ENCODE measurements at regions not wholly inside any gene's neighbourhood (a gene's known extent, or its start where the extent isn't known, plus 50 kb on each side); places are given as distances from the start of the nearest gene placed in this dataset.

- TF ChIP-seq CTCF (IDR thresholded peaks at IDR 0.05) (no peak), POLR2AphosphoS5 (IDR thresholded peaks at IDR 0.05) (no peak), POLR2A (IDR thresholded peaks at IDR 0.05) (no peak), EP300 (IDR thresholded peaks at IDR 0.05) (no peak)
- DNase-seq (ENCODE audit: low spot score in 2 of 2) = no peak
- 49% methylated on average over 2 of the region's 2 CpGs for WGBS
- Histone ChIP-seq H3K4me1 (no peaks in the 10 kb centered on the region), H3K36me3 (no peaks in the 10 kb centered on the region), H3K27me3 (no peaks in the 10 kb centered on the region), H3K9me3 (no peaks in the 10 kb centered on the region), H3K4me3 (no peak overlapping the region), H3K27ac (no peak overlapping the region)
Observed at GRCh38 chr11:41781441-41781840, 322.0 kb upstream of the LRRC4C start.

GRCh38 chr11:41784513-41785335, 325.3 kb upstream of the LRRC4C start:
- TF ChIP-seq POLR2A (IDR thresholded peaks at IDR 0.05) = no peak
- TF ChIP-seq CTCF (IDR thresholded peaks at IDR 0.05) = no peak
- no peak for TF ChIP-seq EP300 (IDR thresholded peaks at IDR 0.05)
- TF ChIP-seq POLR2AphosphoS5 (IDR thresholded peaks at IDR 0.05) = no peak
- H3K9me3 ChIP-seq = no peaks in the 10 kb centered on the region
- H3K27me3 ChIP-seq = no peaks in the 10 kb centered on the region
- DNase-seq (ENCODE audit: low spot score in 2 of 2) = no peak
- H3K4me3 ChIP-seq = no peak overlapping the region
- H3K4me1 ChIP-seq = no peaks in the 10 kb centered on the region
- no peak overlapping the region for H3K27ac ChIP-seq
- H3K36me3 ChIP-seq = no peaks in the 10 kb centered on the region
- 86% methylated on average over 3 of the region's 3 CpGs for WGBS

GRCh38 chr11:41786087-41786486, 326.6 kb upstream of the LRRC4C start:
- no peak for DNase-seq (ENCODE audit: low spot score in 2 of 2)
- no peaks in the 10 kb centered on the region for H3K36me3 ChIP-seq
- no peak overlapping the region for H3K27ac ChIP-seq
- H3K4me3 ChIP-seq = no peak overlapping the region
- no peaks in the 10 kb centered on the region for H3K4me1 ChIP-seq
- TF ChIP-seq EP300 (IDR thresholded peaks at IDR 0.05) (no peak), CTCF (IDR thresholded peaks at IDR 0.05) (no peak), POLR2AphosphoS5 (IDR thresholded peaks at IDR 0.05) (no peak), POLR2A (IDR thresholded peaks at IDR 0.05) (no peak)
- H3K9me3 ChIP-seq = peaks cover 3% of the 10 kb centered on the region
- no peaks in the 10 kb centered on the region for H3K27me3 ChIP-seq
- WGBS = 36% methylated on average over 1 of the region's 1 CpG

- DNase-seq (ENCODE audit: low spot score in 2 of 2) = no peak
- Histone ChIP-seq H3K27ac (no peak overlapping the region), H3K27me3 (no peaks in the 10 kb centered on the region), H3K4me3 (no peak overlapping the region), H3K4me1 (no peaks in the 10 kb centered on the region), H3K9me3 (peaks cover 3% of the 10 kb centered on the region), H3K36me3 (no peaks in the 10 kb centered on the region)
- TF ChIP-seq POLR2A (IDR thresholded peaks at IDR 0.05) = no peak
- no peak for TF ChIP-seq CTCF (IDR thresholded peaks at IDR 0.05)
- no peak for TF ChIP-seq EP300 (IDR thresholded peaks at IDR 0.05)
- no peak for TF ChIP-seq POLR2AphosphoS5 (IDR thresholded peaks at IDR 0.05)
- 93% methylated on average over 5 of the region's 23 CpGs for WGBS
Observed at GRCh38 chr11:41788177-41788576, 328.7 kb upstream of the LRRC4C start.

GRCh38 chr11:41789376-41789775, 329.9 kb upstream of the LRRC4C start:
- Histone ChIP-seq H3K27me3 (no peaks in the 10 kb centered on the region), H3K27ac (no peak overlapping the region), H3K4me3 (no peak overlapping the region), H3K36me3 (no peaks in the 10 kb centered on the region), H3K9me3 (peaks cover 3% of the 10 kb centered on the region), H3K4me1 (no peaks in the 10 kb centered on the region)
- DNase-seq (ENCODE audit: low spot score in 2 of 2) = no peak
- WGBS = 59% methylated on average over 3 of the region's 3 CpGs
- TF ChIP-seq CTCF (IDR thresholded peaks at IDR 0.05) = no peak
- TF ChIP-seq POLR2A (IDR thresholded peaks at IDR 0.05) = no peak
- no peak for TF ChIP-seq EP300 (IDR thresholded peaks at IDR 0.05)
- no peak for TF ChIP-seq POLR2AphosphoS5 (IDR thresholded peaks at IDR 0.05)

Data from suprapubic skin (tissue), 4 donors.